Hepatocyte (in vitro differentiated cells): ENCODE measurements at regions not wholly inside any gene's neighbourhood (a gene's known extent, or its start where the extent isn't known, plus 50 kb on each side); places are given as distances from the start of the nearest gene placed in this dataset.

Source experiments
- CTCF ChIP-seq: fragments of 200-600 bp; sonication (generic); IDR thresholded peaks from 2 replicates; pipeline ENCODE4 v1.5.1; 2016; ENCODE audit warnings: antibody characterized with exemption, mild to moderate bottlenecking; ENCODE audit not compliant: poor library complexity
- EZH2 ChIP-seq: fragments of 200-600 bp; sonication (generic); IDR thresholded peaks from 2 replicates; pipeline ENCODE4 v1.6.1; 2016; ENCODE audit warnings: antibody characterized with exemption, mild to moderate bottlenecking, borderline replicate concordance

- TF ChIP-seq CTCF (no peak), EZH2 (no peak)
These were observed 157.4 kb downstream of the ARL4C start for GRCh38 chr2:234339501-234339900.
